Testis (tissue), 2 donors: ENCODE measurements at regions not wholly inside any gene's neighbourhood (a gene's known extent, or its start where the extent isn't known, plus 50 kb on each side); places are given as distances from the start of the nearest gene placed in this dataset.

Experiments
- CTCF ChIP-seq, 3 experiments: fragments of 450-650 bp in 2 of 3; fragments of 200-600 bp in 1 of 3; sonication (generic) in 1 of 3; IDR thresholded peaks; one replicate each; pipeline ENCODE4 v1.5.1; 2016 to 2019; ENCODE audit warnings: antibody characterized with exemption in 3 of 3, mild to moderate bottlenecking in 2 of 3, moderate library complexity in 1 of 3
- POLR2A ChIP-seq: fragments of 450-650 bp; IDR thresholded peaks from one replicate; pipeline ENCODE4 v1.6.1; 2017; ENCODE audit warnings: antibody characterized with exemption, mild to moderate bottlenecking, moderate library complexity

- TF ChIP-seq CTCF (IDR thresholded peaks at IDR 0.05) (no peak), POLR2A (no peak)
Measured at GRCh38 chr4:111323496-111323895, 700.6 kb upstream of the PITX2 start.
